GM12878 (cell line): ENCODE measurements at regions not wholly inside any gene's neighbourhood (a gene's known extent, or its start where the extent isn't known, plus 50 kb on each side); places are given as distances from the start of the nearest gene placed in this dataset.

Experiments used
- ATAC-seq: fragments of 200-7000 bp; cut with Tn5 transposase; 3 replicates; pipeline ENCODE4 v1.9.1; 2020; ENCODE audit warnings: mild to moderate bottlenecking, moderate library complexity
- BruUV-seq: library from RNA; stranded (reverse); fragments of 400-500 nt; replicated peaks from 2 replicates; lab custom pipeline; 2021; lab: Mats Ljungman, UMichigan
- CTCF ChIA-PET: fragments of 300-600 bp; sonication (Branson Sonifier 250); formaldehyde crosslinking; extraction: SDS; loops from one replicate; lab custom pipeline; 2021; ENCODE audit warnings: inconsistent platforms; lab: Yijun Ruan, JAX
- POLR2A ChIA-PET: fragments of 350-600 bp; formaldehyde crosslinking; extraction: SDS; loops from one replicate; lab custom pipeline; 2021; ENCODE audit warnings: inconsistent platforms; lab: Charles Lee
- RAD21 ChIA-PET: fragments of 300-600 bp; sonication (Branson Sonifier 250); formaldehyde crosslinking; loops from one replicate; lab custom pipeline; 2023; ENCODE audit warnings: antibody characterized with exemption; ENCODE audit not compliant: unreplicated experiment; lab: Charles Lee
- SMC1A ChIA-PET: fragments of 300-600 bp; sonication (Branson Sonifier 250); formaldehyde crosslinking; loops from one replicate; lab custom pipeline; 2023; ENCODE audit not compliant: unreplicated experiment, uncharacterized antibody; lab: Charles Lee
- DNase-seq: peaks from one replicate; pipeline ENCODE4 v3.0.0-alpha.2; 2011; ENCODE audit warnings: low read depth, low spot score
- FAIRE-seq: peaks from 3 replicates; lab custom pipeline; 2011; peaks lifted over from hg19 to GRCh38; lab: Jason Lieb, UNC
- H2AFZ ChIP-seq: 2 replicates; pipeline ENCODE4 v1.6.0; 2011; ENCODE audit warnings: low read depth, low read length, control low read depth; ENCODE audit not compliant: control insufficient read depth
- H3K27ac ChIP-seq: 2 replicates; pipeline ENCODE4 v1.5.1; 2011; ENCODE audit warnings: control low read depth; ENCODE audit not compliant: control insufficient read depth, insufficient read depth
- H3K27me3 ChIP-seq, 2 experiments: replicated peaks in 1 of 2; 2 replicates each; pipeline versions ENCODE4 v1.6.0 to v1.6.1; 2011; ENCODE audit warnings: low read length in 1 of 2; ENCODE audit not compliant: control insufficient read depth in 2 of 2, insufficient read depth in 2 of 2
- H3K36me3 ChIP-seq, 2 experiments: 2 replicates each; pipeline ENCODE4 v1.5.1; 2011; ENCODE audit warnings: low read length in 1 of 2; ENCODE audit not compliant: control insufficient read depth in 2 of 2, insufficient read depth in 2 of 2
- H3K4me1 ChIP-seq: 2 replicates; pipeline ENCODE4 v1.6.1; 2011; ENCODE audit warnings: mild to moderate bottlenecking, low read length, moderate library complexity, mixed read lengths; ENCODE audit not compliant: control insufficient read depth, insufficient read depth
- H3K4me2 ChIP-seq: 2 replicates; pipeline ENCODE4 v1.6.0; 2011; ENCODE audit warnings: control low read depth; ENCODE audit not compliant: control insufficient read depth, insufficient read depth
- H3K4me3 ChIP-seq: fragments of 200-600 bp; sonication (generic); 2 replicates; pipeline ENCODE4 v1.5.1; 2016
- H3K79me2 ChIP-seq: 2 replicates; pipeline ENCODE4 v1.6.0; 2011; ENCODE audit warnings: low read length; ENCODE audit not compliant: control insufficient read depth, insufficient read depth
- H3K9ac ChIP-seq: 2 replicates; pipeline ENCODE4 v1.8.0; 2011; ENCODE audit warnings: low read length, control low read depth, mixed read lengths; ENCODE audit not compliant: control insufficient read depth, insufficient read depth
- H3K9me3 ChIP-seq: replicated peaks from 3 replicates; pipeline ENCODE4 v1.5.1; 2011; ENCODE audit warnings: mild to moderate bottlenecking, low read length; ENCODE audit not compliant: control insufficient read depth, insufficient read depth
- H4K20me1 ChIP-seq: 2 replicates; pipeline ENCODE4 v1.6.0; 2011; ENCODE audit not compliant: control insufficient read depth, insufficient read depth
- CREB1 ChIP-seq: IDR thresholded peaks from 2 replicates; pipeline ENCODE4 v1.6.1; 2012; ENCODE audit warnings: low read depth, mild to moderate bottlenecking, inconsistent platforms
- EGR1 ChIP-seq, 2 experiments: IDR thresholded peaks; 1 replicate in 1 of 2; 2 replicates in 1 of 2; pipeline ENCODE4 v1.6.1; 2011 to 2012; ENCODE audit warnings: low read depth in 2 of 2, low read length in 2 of 2, borderline replicate concordance in 1 of 2, mild to moderate bottlenecking in 1 of 2, moderate library complexity in 1 of 2
- HSF1 ChIP-seq: fragments of 150-350 bp; IDR thresholded peaks from 2 replicates; pipeline ENCODE4 v1.6.1; 2014; ENCODE audit warnings: mild to moderate bottlenecking, low read depth, low read length
- MAX ChIP-seq: IDR thresholded peaks from 2 replicates; pipeline ENCODE4 v1.6.1; 2012; ENCODE audit warnings: low read depth, low read length, improper control_type of control experiment
- MTA2 ChIP-seq: fragments of 450-650 bp; IDR thresholded peaks from 2 replicates; pipeline ENCODE4 v1.6.1; 2016; ENCODE audit warnings: low read depth, mild to moderate bottlenecking, moderate library complexity
- NKRF ChIP-seq: fragments of 450-650 bp; conservative IDR thresholded peaks from 2 replicates; pipeline ENCODE4 v1.6.1; 2017; ENCODE audit warnings: mild to moderate bottlenecking, moderate library complexity
- POU2F2 ChIP-seq: IDR thresholded peaks from 3 replicates; pipeline ENCODE4 v1.6.1; 2011; ENCODE audit warnings: low read depth, mild to moderate bottlenecking, low read length, borderline replicate concordance
- SRF ChIP-seq, 2 experiments: IDR thresholded peaks; 2 replicates each; pipeline ENCODE4 v1.6.1; 2011; ENCODE audit warnings: low read depth in 2 of 2, low read length in 2 of 2, mild to moderate bottlenecking in 1 of 2, moderate library complexity in 1 of 2
- TAF1 ChIP-seq: IDR thresholded peaks from 2 replicates; pipeline ENCODE4 v1.6.1; 2011; ENCODE audit warnings: mild to moderate bottlenecking, low read depth, low read length, borderline replicate concordance
- WGBS: methylation state at CpG from one replicate; pipeline ENCODE4 v1.1.6; 2016; ENCODE audit warnings: low lambda C conversion rate; ENCODE audit not compliant: insufficient replicate concordance, insufficient coverage; ENCODE audit errors: missing lambda C conversion rate; 5-methylcytosine and 5-hydroxymethylcytosine counted together
- in situ Hi-C: fragments of 300-500 bp; cut with MboI; formaldehyde crosslinking; loops from 9 replicates; pipeline ENCODE4 v1.14.3; 2018; ENCODE audit warnings: mixed read lengths
- intact Hi-C: fragments of 100-400 bp; cut with micrococcal nuclease; formaldehyde crosslinking; loops from one replicate; pipeline ENCODE4 v1.14.2; 2022; ENCODE audit not compliant: unreplicated experiment

- in situ Hi-C loops, result no loop called here
- BruUV-seq, result no TSS peak
- CTCF ChIA-PET, result no interaction called here
Measured at GRCh38 chr9:84166891-84167290, 173.7 kb downstream of the SLC28A3 start.

More at GRCh38 chr9:84166891-84167290, 173.7 kb downstream of the SLC28A3 start:
- RAD21 ChIA-PET, result no interaction called here
- H3K4me1 ChIP-seq, result no peaks in the 10 kb centered on the region
- TF ChIP-seq POU2F2 (no peak), NKRF (no peak), HSF1 (no peak), MAX (no peak), CREB1 (no peak), MTA2 (no peak), TAF1 (no peak), EGR1 (IDR thresholded peaks at IDR 0.05; ENCODE audit: borderline replicate concordance in 1 of 2, low read depth in 2 of 2, low read length in 2 of 2) (no peak), SRF (IDR thresholded peaks at IDR 0.05; ENCODE audit: low read depth in 2 of 2, low read length in 2 of 2) (no peak)
- SMC1A ChIA-PET, result no interaction called here
- no peak overlapping the region for H3K9ac ChIP-seq
- WGBS, result 49% methylated on average over 13 of the region's 13 CpGs
- ATAC-seq (no peak), DNase-seq (no peak), FAIRE-seq (no peak)
- H3K4me3 ChIP-seq, result no peak overlapping the region
- H3K9me3 ChIP-seq, result no peaks in the 10 kb centered on the region
- H3K4me2 ChIP-seq, result no peak overlapping the region
- H3K27ac ChIP-seq, result no peak overlapping the region
- H2AFZ ChIP-seq, result no peak overlapping the region
- no peaks in the 10 kb centered on the region for H3K79me2 ChIP-seq
- no peaks in the 10 kb centered on the region; a peak in 1 of 4 replicates for H3K27me3 ChIP-seq
- H4K20me1 ChIP-seq, result no peaks in the 10 kb centered on the region
- intact Hi-C loops, result no loop called here
- POLR2A ChIA-PET, result interaction anchor here (0.6 to 0.7 kb wide), 2 partner anchors 386 to 921 kb away, joined by 5 read pairs; no protein-coding TSS in a partner anchor
- H3K36me3 ChIP-seq, result no peaks in the 10 kb centered on the region
